Thoracic aorta (tissue), 2 donors: ENCODE measurements at regions not wholly inside any gene's neighbourhood (a gene's known extent, or its start where the extent isn't known, plus 50 kb on each side); places are given as distances from the start of the nearest gene placed in this dataset.
A peak's percentile ranks its signal among the peaks of the same experiment; 100 is the strongest.

Experiments
- ATAC-seq: fragments of 150-250 bp; one replicate; pipeline ENCODE4 v1.8.0; 2017; ENCODE audit warnings: low read depth; ENCODE audit not compliant: insufficient number of reproducible peaks, low FRiP score
- DNase-seq: peaks from one replicate; pipeline ENCODE4 v3.0.0-alpha.2; 2020; ENCODE audit warnings: low spot score
- H3K27ac ChIP-seq, 2 donors: fragments of 200-600 bp; sonication (generic); 1 replicate in 1 of 2; 2 replicates in 1 of 2; pipeline ENCODE4 v1.5.1; 2016; ENCODE audit warnings: mild to moderate bottlenecking in 2 of 2, moderate library complexity in 2 of 2
- H3K27me3 ChIP-seq: fragments of 200-600 bp; sonication (generic); replicated peaks from 2 replicates; pipeline ENCODE4 v1.6.0; 2016; ENCODE audit warnings: mild to moderate bottlenecking; ENCODE audit not compliant: insufficient read depth
- H3K36me3 ChIP-seq: fragments of 200-600 bp; sonication (generic); one replicate; pipeline ENCODE4 v1.5.1; 2016
- H3K4me1 ChIP-seq, 2 donors: fragments of 200-600 bp; sonication (generic); 1 replicate in 1 of 2; 2 replicates in 1 of 2; pipeline versions ENCODE4 v1.5.1 to v1.6.0; 2016; ENCODE audit warnings: low read depth in 2 of 2, mild to moderate bottlenecking in 1 of 2; ENCODE audit not compliant: control insufficient read depth in 1 of 2
- H3K4me3 ChIP-seq: fragments of 200-600 bp; sonication (generic); 2 replicates; pipeline ENCODE4 v1.5.1; 2016; ENCODE audit warnings: mild to moderate bottlenecking
- H3K9me3 ChIP-seq: fragments of 200-600 bp; sonication (generic); 2 replicates; pipeline ENCODE4 v1.5.1; 2016
- CTCF ChIP-seq: fragments of 200-600 bp; sonication (generic); IDR thresholded peaks from one replicate; pipeline ENCODE4 v1.5.1; 2019; ENCODE audit warnings: antibody characterized with exemption

- peaks cover 9% of the 10 kb centered on the region for H3K9me3 ChIP-seq
- peaks cover 0 to 24% of the 10 kb centered on the region in 2 donors for H3K4me1 ChIP-seq
- peaks cover 4% of the 10 kb centered on the region for H3K27me3 ChIP-seq
- no peaks in the 10 kb centered on the region for H3K36me3 ChIP-seq
- TF ChIP-seq CTCF: no peak
- ATAC-seq (no peak), DNase-seq (no peak)
- no peak overlapping the region for H3K27ac ChIP-seq
- H3K4me3 ChIP-seq: peak overlapping the region; percentile 4
Measured at GRCh38 chr2:120654381-120655134, 81.1 kb upstream of the GLI2 start.

- no peak overlapping the region for H3K27ac ChIP-seq
- peaks cover 4% of the 10 kb centered on the region for H3K27me3 ChIP-seq
- TF ChIP-seq CTCF: no peak
- DNase-seq (no peak), ATAC-seq (no peak)
- no peaks in the 10 kb centered on the region for H3K9me3 ChIP-seq
- no peak overlapping the region for H3K4me3 ChIP-seq
- peaks cover 0 to 24% of the 10 kb centered on the region in 2 donors for H3K4me1 ChIP-seq
- no peaks in the 10 kb centered on the region for H3K36me3 ChIP-seq
Measured at GRCh38 chr2:120656273-120656950, 79.3 kb upstream of the GLI2 start.

- DNase-seq (no peak), ATAC-seq (no peak)
- peaks cover 4% of the 10 kb centered on the region for H3K27me3 ChIP-seq
- no peak for TF ChIP-seq CTCF
- H3K4me1 ChIP-seq: peaks cover 0 to 24% of the 10 kb centered on the region in 2 donors
- no peak overlapping the region for H3K4me3 ChIP-seq
- H3K9me3 ChIP-seq: no peaks in the 10 kb centered on the region
- no peaks in the 10 kb centered on the region for H3K36me3 ChIP-seq
- no peak overlapping the region for H3K27ac ChIP-seq
Measured at GRCh38 chr2:120658042-120658769, 77.5 kb upstream of the GLI2 start.

GRCh38 chr2:120658770-120659158, 76.9 kb upstream of the GLI2 start:
- Histone ChIP-seq H3K9me3 (no peaks in the 10 kb centered on the region), H3K4me3 (no peak overlapping the region), H3K4me1 (peaks cover 0 to 24% of the 10 kb centered on the region in 2 donors), H3K27me3 (peaks cover 3% of the 10 kb centered on the region), H3K27ac (no peak overlapping the region), H3K36me3 (no peaks in the 10 kb centered on the region)
- TF ChIP-seq CTCF: no peak
- no peak for ATAC-seq
- DNase-seq: no peak
